Duodenal mucosa (tissue), 2 donors: ENCODE measurements at regions not wholly inside any gene's neighbourhood (a gene's known extent, or its start where the extent isn't known, plus 50 kb on each side); places are given as distances from the start of the nearest gene placed in this dataset.
"Not testable (repeated sequence)": the region's sequence is repeated elsewhere in the genome, so short reads cannot be mapped to it uniquely, and the experiment has no call there.

ENCODE experiments used
- H3K27ac ChIP-seq: one replicate; pipeline ENCODE4 v1.7.0; 2013; ENCODE audit warnings: low read depth, low read length
- H3K27me3 ChIP-seq, 2 donors: one replicate each; pipeline ENCODE4 v1.7.0; 2013; ENCODE audit warnings: low read length in 2 of 2, control low read depth in 1 of 2; ENCODE audit not compliant: insufficient read depth in 2 of 2, control insufficient read depth in 1 of 2
- H3K36me3 ChIP-seq, 2 donors: one replicate each; pipeline ENCODE4 v1.7.0; 2013; ENCODE audit warnings: low read length in 2 of 2, control low read depth in 1 of 2; ENCODE audit not compliant: insufficient read depth in 2 of 2, control insufficient read depth in 1 of 2
- H3K4me1 ChIP-seq, 2 donors: one replicate each; pipeline ENCODE4 v1.7.0; 2013; ENCODE audit warnings: low read length in 2 of 2, control low read depth in 1 of 2; ENCODE audit not compliant: insufficient read depth in 2 of 2, control insufficient read depth in 1 of 2
- H3K4me3 ChIP-seq, 2 donors: one replicate each; pipeline ENCODE4 v1.7.0; 2013; ENCODE audit warnings: low read length in 2 of 2, low read depth in 1 of 2
- H3K9ac ChIP-seq, 2 donors: one replicate each; pipeline ENCODE4 v1.7.0; 2013; ENCODE audit warnings: low read length in 2 of 2, low read depth in 1 of 2
- H3K9me3 ChIP-seq, 2 donors: one replicate each; pipeline ENCODE4 v1.7.0; 2013; ENCODE audit warnings: low read length in 2 of 2, control low read depth in 1 of 2; ENCODE audit not compliant: control insufficient read depth in 1 of 2

GRCh38 chr1:194865383-194865782 lies 1679.0 kb upstream of the B3GALT2 start:
- no peaks in the 10 kb centered on the region for H3K27me3 ChIP-seq
- H3K36me3 ChIP-seq = no peaks in the 10 kb centered on the region
- no peaks in the 10 kb centered on the region for H3K4me1 ChIP-seq
- no peak overlapping the region for H3K9ac ChIP-seq
- H3K27ac ChIP-seq = no peak overlapping the region
- H3K9me3 ChIP-seq = no peaks in the 10 kb centered on the region
- no peak overlapping the region for H3K4me3 ChIP-seq

GRCh38 chr1:194862129-194862528 lies 1675.7 kb upstream of the B3GALT2 start:
- no peak overlapping the region for H3K27ac ChIP-seq
- no peaks in the 10 kb centered on the region for H3K27me3 ChIP-seq
- H3K9me3 ChIP-seq = no peaks in the 10 kb centered on the region
- no peak overlapping the region for H3K9ac ChIP-seq
- no peaks in the 10 kb centered on the region for H3K36me3 ChIP-seq
- H3K4me1 ChIP-seq = no peaks in the 10 kb centered on the region
- no peak overlapping the region for H3K4me3 ChIP-seq

GRCh38 chr1:194860248-194861201 lies 1674.1 kb upstream of the B3GALT2 start:
- H3K9ac ChIP-seq = no peak overlapping the region
- H3K4me3 ChIP-seq = no peak overlapping the region
- no peaks in the 10 kb centered on the region for H3K4me1 ChIP-seq
- H3K27ac ChIP-seq = no peak overlapping the region
- no peaks in the 10 kb centered on the region for H3K9me3 ChIP-seq
- no peaks in the 10 kb centered on the region for H3K36me3 ChIP-seq
- H3K27me3 ChIP-seq = no peaks in the 10 kb centered on the region

GRCh38 chr1:194859481-194860154 lies 1673.2 kb upstream of the B3GALT2 start:
- not testable (repeated sequence) for H3K27ac ChIP-seq, H3K4me3 ChIP-seq, H3K4me1 ChIP-seq, H3K36me3 ChIP-seq, H3K9me3 ChIP-seq, H3K9ac ChIP-seq, H3K27me3 ChIP-seq

DNA sequence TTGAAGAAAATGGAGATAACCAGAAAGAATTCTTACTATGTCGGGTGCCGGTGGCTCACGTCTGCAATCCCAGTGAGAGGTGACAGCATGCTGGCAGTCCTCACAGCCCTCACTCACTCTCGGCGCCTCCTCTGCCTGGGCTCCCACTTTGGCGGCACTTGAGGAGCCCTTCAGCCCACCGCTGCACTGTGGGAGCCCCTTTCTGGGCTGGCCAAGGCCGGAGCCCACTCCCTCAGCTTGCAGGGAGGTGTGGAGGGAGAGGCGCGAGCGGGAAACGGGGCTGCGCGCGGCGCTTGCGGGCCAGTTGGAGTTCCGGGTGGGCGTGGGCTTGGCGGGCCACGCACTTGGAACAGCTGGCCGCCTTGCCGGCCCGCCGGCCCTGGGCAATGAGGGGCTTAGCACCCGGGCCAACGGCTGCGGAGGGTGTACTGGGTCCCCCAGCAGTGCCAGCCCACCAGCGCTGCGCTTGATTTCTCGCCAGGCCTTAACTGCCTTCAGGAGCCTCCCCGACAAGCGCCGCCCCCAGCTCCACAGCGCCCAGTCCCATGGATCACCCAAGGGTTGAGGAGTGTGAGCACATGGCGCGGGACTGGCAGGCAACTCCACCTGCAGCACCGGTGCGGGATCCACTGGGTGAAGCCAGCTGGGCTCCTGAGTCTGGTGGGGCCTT lies 1672.5 kb upstream of the B3GALT2 start:
- not testable (repeated sequence) for H3K4me3 ChIP-seq, H3K4me1 ChIP-seq, H3K9ac ChIP-seq, H3K9me3 ChIP-seq, H3K27me3 ChIP-seq, H3K36me3 ChIP-seq, H3K27ac ChIP-seq

- no peaks in the 10 kb centered on the region for H3K27me3 ChIP-seq
- H3K9me3 ChIP-seq = no peaks in the 10 kb centered on the region
Observed at GRCh38 chr1:194857413-194857812, 1671.0 kb upstream of the B3GALT2 start.

GRCh38 chr1:194848846-194849245 lies 1662.4 kb upstream of the B3GALT2 start:
- no peak overlapping the region for H3K4me3 ChIP-seq
- no peaks in the 10 kb centered on the region for H3K36me3 ChIP-seq
- no peak overlapping the region for H3K27ac ChIP-seq
- H3K9ac ChIP-seq = no peak overlapping the region
- no peaks in the 10 kb centered on the region for H3K27me3 ChIP-seq
- no peaks in the 10 kb centered on the region for H3K4me1 ChIP-seq
- no peaks in the 10 kb centered on the region for H3K9me3 ChIP-seq

More at GRCh38 chr1:194857413-194857812, 1671.0 kb upstream of the B3GALT2 start:
- H3K27ac ChIP-seq = no peak overlapping the region
- no peaks in the 10 kb centered on the region for H3K36me3 ChIP-seq
- no peak overlapping the region for H3K4me3 ChIP-seq
- no peak overlapping the region for H3K9ac ChIP-seq
- H3K4me1 ChIP-seq = no peaks in the 10 kb centered on the region

GRCh38 chr1:194846488-194846887 lies 1660.1 kb upstream of the B3GALT2 start:
- no peak overlapping the region for H3K27ac ChIP-seq
- H3K9me3 ChIP-seq = no peaks in the 10 kb centered on the region
- H3K4me1 ChIP-seq = no peaks in the 10 kb centered on the region
- H3K27me3 ChIP-seq = no peaks in the 10 kb centered on the region
- no peak overlapping the region for H3K9ac ChIP-seq
- no peaks in the 10 kb centered on the region for H3K36me3 ChIP-seq
- H3K4me3 ChIP-seq = no peak overlapping the region

DNA sequence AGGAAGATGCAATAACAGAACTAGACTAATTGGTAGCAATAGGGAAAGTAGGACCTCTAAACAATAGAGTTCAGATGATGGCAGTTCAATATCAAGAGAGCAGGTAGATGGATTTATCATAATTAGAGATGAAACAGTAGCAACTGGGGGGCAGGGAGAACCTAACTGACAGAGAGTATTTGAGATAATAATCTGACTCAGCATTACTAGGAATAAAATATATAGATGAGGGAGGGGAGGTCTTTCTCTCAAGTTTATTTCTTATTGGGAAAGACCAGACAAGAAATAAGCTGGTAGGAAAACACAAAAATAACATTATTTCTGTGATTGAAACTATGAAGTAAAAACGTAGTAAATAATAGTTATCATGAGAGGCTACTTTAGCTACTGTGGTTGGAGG lies 1656.7 kb upstream of the B3GALT2 start:
- no peaks in the 10 kb centered on the region for H3K27me3 ChIP-seq
- no peak overlapping the region for H3K4me3 ChIP-seq
- no peaks in the 10 kb centered on the region for H3K36me3 ChIP-seq
- H3K27ac ChIP-seq = no peak overlapping the region
- H3K9me3 ChIP-seq = no peaks in the 10 kb centered on the region
- no peak overlapping the region for H3K9ac ChIP-seq
- H3K4me1 ChIP-seq = no peaks in the 10 kb centered on the region

- Histone ChIP-seq H3K27me3 (no peaks in the 10 kb centered on the region), H3K27ac (no peak overlapping the region), H3K4me1 (no peaks in the 10 kb centered on the region), H3K36me3 (no peaks in the 10 kb centered on the region), H3K9me3 (peaks cover 0 to 3% of the 10 kb centered on the region in 2 donors), H3K4me3 (no peak overlapping the region), H3K9ac (no peak overlapping the region)
Observed at GRCh38 chr1:194833111-194833510, 1646.7 kb upstream of the B3GALT2 start.
